PFSK-1 (cell line): ENCODE measurements at regions not wholly inside any gene's neighbourhood (a gene's known extent, or its start where the extent isn't known, plus 50 kb on each side); places are given as distances from the start of the nearest gene placed in this dataset.

Experiments
- FOXP2 ChIP-seq: optimal IDR thresholded peaks from 2 replicates; pipeline ENCODE3; 2011; ENCODE audit warnings: borderline replicate concordance, control low read depth, inconsistent platforms; ENCODE audit not compliant: insufficient read depth; ENCODE audit errors: extremely low read length, extremely low read depth
- POLR2AphosphoS5 ChIP-seq: IDR thresholded peaks from 2 replicates; pipeline ENCODE4 v1.6.1; 2012; ENCODE audit warnings: low read depth, mild to moderate bottlenecking, control low read depth, low read length, moderate library complexity
- SIN3A ChIP-seq: IDR thresholded peaks from 2 replicates; pipeline ENCODE4 v1.6.1; 2012; ENCODE audit warnings: mild to moderate bottlenecking, low read length, moderate library complexity, borderline replicate concordance; ENCODE audit not compliant: insufficient read depth
- TAF1 ChIP-seq: IDR thresholded peaks from 2 replicates; pipeline ENCODE4 v1.6.1; 2012; ENCODE audit warnings: low read length, control low read depth, borderline replicate concordance; ENCODE audit not compliant: insufficient read depth
- TF ChIP-seq, protein P1 (sequence below), 2 experiments: IDR thresholded peaks; 2 replicates each; pipeline versions ENCODE4 v1.6.1 to v1.8.0; 2011 to 2012; ENCODE audit warnings: low read depth in 2 of 2, low read length in 2 of 2, control low read depth in 1 of 2, inconsistent platforms in 1 of 2, mild to moderate bottlenecking in 1 of 2, moderate library complexity in 1 of 2; ENCODE audit not compliant: insufficient read depth in 1 of 2

DNA sequence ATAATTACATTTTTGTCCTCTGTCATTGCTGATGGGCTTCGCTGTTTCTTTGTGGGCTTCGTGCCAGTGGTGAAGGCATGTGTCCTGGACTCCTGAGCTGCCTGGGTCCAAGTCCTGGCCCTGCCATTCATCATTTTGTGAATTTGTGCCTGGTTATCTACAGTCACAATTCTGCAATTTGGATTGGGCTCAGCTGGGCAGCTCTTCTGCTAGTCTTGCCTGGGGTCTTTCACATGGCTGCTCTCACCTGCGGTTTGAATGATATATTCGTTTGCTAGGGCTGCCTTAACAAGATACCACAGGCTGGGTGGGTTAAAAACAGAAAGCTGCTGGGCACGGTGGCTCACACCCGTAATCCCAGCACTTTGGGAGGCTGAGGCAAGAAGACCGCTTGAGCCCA lies 192.7 kb upstream of the IER5L start:
- TF ChIP-seq, protein P1, sequence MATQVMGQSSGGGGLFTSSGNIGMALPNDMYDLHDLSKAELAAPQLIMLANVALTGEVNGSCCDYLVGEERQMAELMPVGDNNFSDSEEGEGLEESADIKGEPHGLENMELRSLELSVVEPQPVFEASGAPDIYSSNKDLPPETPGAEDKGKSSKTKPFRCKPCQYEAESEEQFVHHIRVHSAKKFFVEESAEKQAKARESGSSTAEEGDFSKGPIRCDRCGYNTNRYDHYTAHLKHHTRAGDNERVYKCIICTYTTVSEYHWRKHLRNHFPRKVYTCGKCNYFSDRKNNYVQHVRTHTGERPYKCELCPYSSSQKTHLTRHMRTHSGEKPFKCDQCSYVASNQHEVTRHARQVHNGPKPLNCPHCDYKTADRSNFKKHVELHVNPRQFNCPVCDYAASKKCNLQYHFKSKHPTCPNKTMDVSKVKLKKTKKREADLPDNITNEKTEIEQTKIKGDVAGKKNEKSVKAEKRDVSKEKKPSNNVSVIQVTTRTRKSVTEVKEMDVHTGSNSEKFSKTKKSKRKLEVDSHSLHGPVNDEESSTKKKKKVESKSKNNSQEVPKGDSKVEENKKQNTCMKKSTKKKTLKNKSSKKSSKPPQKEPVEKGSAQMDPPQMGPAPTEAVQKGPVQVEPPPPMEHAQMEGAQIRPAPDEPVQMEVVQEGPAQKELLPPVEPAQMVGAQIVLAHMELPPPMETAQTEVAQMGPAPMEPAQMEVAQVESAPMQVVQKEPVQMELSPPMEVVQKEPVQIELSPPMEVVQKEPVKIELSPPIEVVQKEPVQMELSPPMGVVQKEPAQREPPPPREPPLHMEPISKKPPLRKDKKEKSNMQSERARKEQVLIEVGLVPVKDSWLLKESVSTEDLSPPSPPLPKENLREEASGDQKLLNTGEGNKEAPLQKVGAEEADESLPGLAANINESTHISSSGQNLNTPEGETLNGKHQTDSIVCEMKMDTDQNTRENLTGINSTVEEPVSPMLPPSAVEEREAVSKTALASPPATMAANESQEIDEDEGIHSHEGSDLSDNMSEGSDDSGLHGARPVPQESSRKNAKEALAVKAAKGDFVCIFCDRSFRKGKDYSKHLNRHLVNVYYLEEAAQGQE (IDR thresholded peaks at IDR 0.05; ENCODE audit: insufficient read depth in 1 of 2, low read depth in 2 of 2, low read length in 2 of 2), result no peak
- no peak for TF ChIP-seq POLR2AphosphoS5
- no peak for TF ChIP-seq TAF1
- no peak for TF ChIP-seq FOXP2
- no peak for TF ChIP-seq SIN3A

DNA sequence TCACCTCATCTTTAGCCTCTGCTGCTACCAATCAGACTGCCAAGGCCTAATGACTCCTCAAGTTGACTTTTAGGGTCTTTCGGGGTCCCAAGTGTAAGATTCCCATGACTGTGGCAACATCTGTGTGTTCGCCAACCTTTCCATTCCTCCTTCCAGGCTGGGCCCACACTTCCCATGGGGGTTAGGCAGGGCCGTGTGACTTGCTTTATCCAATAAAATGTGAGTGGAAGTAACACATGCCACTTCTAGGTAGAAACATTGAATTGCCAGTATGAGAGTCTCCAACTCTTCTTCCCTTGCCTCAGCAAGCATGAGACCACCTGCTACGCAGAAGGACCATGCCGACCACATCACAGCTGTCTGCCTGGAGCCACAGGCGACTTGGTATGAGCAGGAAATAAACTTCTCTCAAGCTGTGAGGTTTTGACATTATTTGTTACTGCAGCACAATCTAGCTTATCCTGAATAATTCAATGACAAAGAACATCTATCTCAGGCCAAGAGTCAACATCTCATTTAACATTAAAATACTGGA lies 190.4 kb upstream of the IER5L start:
- TF ChIP-seq TAF1 (no peak), SIN3A (no peak)

DNA sequence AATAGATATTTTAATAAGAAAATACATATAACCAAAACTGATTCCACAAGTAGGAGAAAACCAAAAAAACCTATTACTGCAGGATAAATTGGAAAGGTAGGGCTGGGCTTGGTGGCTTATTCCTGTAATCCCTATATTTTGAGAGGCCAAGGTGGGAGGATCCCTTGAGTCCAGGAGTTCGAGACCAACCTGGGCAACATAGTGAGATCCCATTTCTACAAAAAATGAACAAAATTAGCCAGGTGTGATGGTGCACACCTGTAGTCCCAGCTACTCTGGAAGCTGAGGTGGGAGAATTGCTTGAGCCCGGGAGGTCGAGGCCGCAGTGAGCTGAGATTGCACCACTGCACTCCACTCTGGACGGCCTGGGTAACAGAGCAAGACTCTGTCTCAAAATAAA lies 189.2 kb upstream of the IER5L start:
- no peak for TF ChIP-seq POLR2AphosphoS5
- TF ChIP-seq TAF1, result no peak
- TF ChIP-seq SIN3A, result no peak
- no peak for TF ChIP-seq FOXP2
- TF ChIP-seq, protein P1 (IDR thresholded peaks at IDR 0.05; ENCODE audit: insufficient read depth in 1 of 2, low read depth in 2 of 2, low read length in 2 of 2), result no peak

DNA sequence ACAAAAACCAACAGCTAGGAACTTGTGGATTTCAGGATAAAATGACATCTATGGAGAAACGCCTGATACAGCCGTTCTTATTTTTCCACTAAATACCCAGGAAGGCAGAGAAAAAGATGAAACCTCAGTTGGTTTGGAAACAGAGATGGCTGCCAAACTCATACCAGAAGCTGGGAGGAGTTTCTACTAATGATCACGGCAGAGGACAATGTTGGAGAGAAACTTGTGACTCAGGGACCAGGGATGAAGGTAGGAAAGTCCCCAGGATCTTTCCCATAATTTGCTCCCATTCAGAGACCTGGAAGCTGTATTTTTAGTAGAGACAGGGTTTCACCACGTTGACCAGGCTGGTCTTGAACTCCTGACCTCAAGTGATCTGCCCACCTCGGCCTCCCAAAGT lies 187.1 kb upstream of the IER5L start:
- no peak for TF ChIP-seq SIN3A
- TF ChIP-seq, protein P1 (IDR thresholded peaks at IDR 0.05; ENCODE audit: insufficient read depth in 1 of 2, low read depth in 2 of 2, low read length in 2 of 2), result no peak
- TF ChIP-seq TAF1, result no peak
- TF ChIP-seq POLR2AphosphoS5, result no peak
- TF ChIP-seq FOXP2, result no peak

DNA sequence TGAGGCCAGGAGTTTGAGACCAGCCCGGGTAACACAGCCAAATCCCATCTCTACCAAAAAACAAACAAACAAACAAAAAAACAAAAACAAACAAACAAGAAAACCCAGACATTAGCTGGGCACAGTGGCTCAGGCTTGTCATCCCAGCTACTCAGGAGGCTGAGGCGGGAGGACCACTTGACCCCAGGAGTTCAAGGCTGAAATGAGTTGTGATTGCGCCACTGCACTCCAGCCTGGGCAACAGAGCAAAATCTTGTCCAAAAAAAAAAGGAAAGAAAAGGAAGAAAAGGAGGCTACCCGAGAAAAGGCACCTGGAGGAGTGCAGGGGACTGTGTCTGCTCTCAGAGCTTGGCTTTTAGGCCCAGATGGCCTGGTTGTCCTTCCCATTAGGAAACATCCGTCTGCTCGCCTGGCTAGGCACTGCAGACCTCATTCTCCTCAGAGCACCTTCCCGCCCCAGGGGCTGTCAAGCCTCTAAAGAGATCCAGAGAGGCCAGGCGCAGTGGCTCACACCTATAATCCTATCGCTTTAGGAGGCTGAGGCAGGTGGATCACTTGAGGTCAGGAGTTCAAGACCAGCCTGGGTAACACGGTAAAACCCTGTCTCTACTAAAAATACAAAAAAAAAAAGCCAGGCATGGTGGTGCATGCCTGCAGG lies 185.3 kb upstream of the IER5L start:
- TF ChIP-seq, protein P1 (IDR thresholded peaks at IDR 0.05; ENCODE audit: insufficient read depth in 1 of 2, low read depth in 2 of 2, low read length in 2 of 2), result no peak
- TF ChIP-seq SIN3A (no peak), FOXP2 (no peak), TAF1 (no peak), POLR2AphosphoS5 (no peak)
